Trophoblast cell (in vitro differentiated cells and primary cell): ENCODE measurements at regions not wholly inside any gene's neighbourhood (a gene's known extent, or its start where the extent isn't known, plus 50 kb on each side); places are given as distances from the start of the nearest gene placed in this dataset.
"Not testable (repeated sequence)": the region's sequence is repeated elsewhere in the genome, so short reads cannot be mapped to it uniquely, and the experiment has no call there.

Experiments used
- DNase-seq, 2 donors: peaks; one replicate each; pipeline ENCODE4 v3.0.0-alpha.2; 2016
- H2AFZ ChIP-seq: 2 replicates; pipeline ENCODE4 v1.6.1; 2013; ENCODE audit warnings: low read length, moderate library complexity, mild to moderate bottlenecking; ENCODE audit not compliant: insufficient read depth, poor library complexity
- H2AK5ac ChIP-seq: 2 replicates; pipeline ENCODE4 v1.6.1; 2013; ENCODE audit warnings: mild to moderate bottlenecking, low read length
- H2BK120ac ChIP-seq: 2 replicates; pipeline ENCODE4 v1.6.1; 2013; ENCODE audit warnings: low read length, mild to moderate bottlenecking, moderate library complexity; ENCODE audit not compliant: insufficient read depth, poor library complexity
- H2BK12ac ChIP-seq: 2 replicates; pipeline ENCODE4 v1.6.1; 2013; ENCODE audit warnings: mild to moderate bottlenecking, low read length, moderate library complexity
- H2BK5ac ChIP-seq: 2 replicates; pipeline ENCODE4 v1.6.1; 2013; ENCODE audit warnings: low read length, low read depth, moderate library complexity, mild to moderate bottlenecking; ENCODE audit not compliant: poor library complexity
- H3K14ac ChIP-seq: 2 replicates; pipeline ENCODE4 v1.6.1; 2013; ENCODE audit warnings: mild to moderate bottlenecking, low read length
- H3K18ac ChIP-seq: 2 replicates; pipeline ENCODE4 v1.6.1; 2013; ENCODE audit warnings: mild to moderate bottlenecking, low read length
- H3K23ac ChIP-seq: 2 replicates; pipeline ENCODE4 v1.6.1; 2013; ENCODE audit warnings: low read length
- H3K27ac ChIP-seq: 2 replicates; pipeline ENCODE4 v1.5.1; 2013; ENCODE audit warnings: low read depth, mild to moderate bottlenecking, inconsistent platforms, low read length, moderate library complexity
- H3K27me3 ChIP-seq: 2 replicates; pipeline ENCODE4 v1.6.1; 2013; ENCODE audit warnings: inconsistent platforms, mild to moderate bottlenecking, low read length, moderate library complexity; ENCODE audit not compliant: insufficient read depth
- H3K36me3 ChIP-seq, 2 experiments: 1 replicate in 1 of 2; 2 replicates in 1 of 2; pipeline ENCODE4 v1.6.1; 2013; ENCODE audit warnings: low read length in 2 of 2, mild to moderate bottlenecking in 2 of 2, moderate library complexity in 1 of 2; ENCODE audit not compliant: insufficient read depth in 2 of 2, control insufficient read depth in 1 of 2
- H3K4ac ChIP-seq: 2 replicates; pipeline ENCODE4 v1.6.1; 2013; ENCODE audit warnings: low read depth, mild to moderate bottlenecking, low read length, moderate library complexity
- H3K4me1 ChIP-seq, 2 experiments: 1 replicate in 1 of 2; 2 replicates in 1 of 2; pipeline ENCODE4 v1.6.1; 2013; ENCODE audit warnings: low read length in 2 of 2, mild to moderate bottlenecking in 2 of 2, moderate library complexity in 1 of 2; ENCODE audit not compliant: insufficient read depth in 2 of 2, control insufficient read depth in 1 of 2
- H3K4me2 ChIP-seq: 2 replicates; pipeline ENCODE4 v1.6.1; 2013; ENCODE audit warnings: inconsistent platforms, mild to moderate bottlenecking, low read length, moderate library complexity
- H3K4me3 ChIP-seq: 2 replicates; pipeline ENCODE4 v1.5.1; 2013; ENCODE audit warnings: mild to moderate bottlenecking, low read depth, low read length, inconsistent platforms
- H3K79me1 ChIP-seq: one replicate; pipeline ENCODE4 v1.6.1; 2013; ENCODE audit warnings: low read length
- H3K79me2 ChIP-seq: 2 replicates; pipeline ENCODE4 v1.6.1; 2013; ENCODE audit warnings: low read length, mild to moderate bottlenecking; ENCODE audit not compliant: control insufficient read depth, insufficient read depth, poor library complexity
- H3K9ac ChIP-seq: 2 replicates; pipeline ENCODE4 v1.6.1; 2013; ENCODE audit warnings: mild to moderate bottlenecking, low read length
- H3K9me3 ChIP-seq: 2 replicates; pipeline ENCODE4 v1.6.1; 2013; ENCODE audit warnings: low read depth, mild to moderate bottlenecking, control low read depth, inconsistent platforms, low read length; ENCODE audit not compliant: insufficient read depth
- H4K12ac ChIP-seq: 2 replicates; pipeline ENCODE4 v1.6.1; 2013; ENCODE audit warnings: low read depth, mild to moderate bottlenecking, low read length, moderate library complexity
- H4K8ac ChIP-seq: 2 replicates; pipeline ENCODE4 v1.6.1; 2013; ENCODE audit warnings: low read depth, mild to moderate bottlenecking, low read length, moderate library complexity
- H4K91ac ChIP-seq: one replicate; pipeline ENCODE4 v1.6.1; 2013; ENCODE audit warnings: low read depth, mild to moderate bottlenecking, low read length, moderate library complexity
- WGBS: extraction: QIAGEN DNeasy Blood & Tissue Kit; methylation state at CpG from one replicate; pipeline ENCODE4 v1.1.7; 2013; ENCODE audit warnings: missing lambda C conversion rate; ENCODE audit not compliant: insufficient read length, insufficient coverage; ENCODE audit errors: extremely low coverage; 5-methylcytosine and 5-hydroxymethylcytosine counted together

DNA sequence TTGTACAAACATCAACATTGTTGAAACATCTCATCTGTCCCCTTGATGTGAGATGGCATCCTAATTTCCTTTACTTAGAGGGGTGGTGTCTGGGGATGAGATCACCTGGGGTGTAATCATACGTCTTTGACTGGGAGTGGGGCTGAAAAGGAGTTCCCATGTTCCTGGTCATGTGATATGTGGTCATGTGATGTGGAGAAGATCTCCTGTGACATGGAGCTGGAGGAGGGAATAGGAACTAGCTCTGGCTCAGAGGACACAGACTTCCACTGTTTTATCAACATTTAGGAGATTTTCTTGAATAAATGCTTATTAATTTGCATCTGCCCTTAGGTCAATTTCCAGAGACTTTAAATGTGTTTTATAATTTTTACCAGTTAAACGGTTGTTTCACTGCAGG is 868.6 kb upstream of the TPTE start:
- H3K27ac ChIP-seq, H4K91ac ChIP-seq, H3K4me2 ChIP-seq, H3K27me3 ChIP-seq, H2BK12ac ChIP-seq, H3K14ac ChIP-seq, H4K8ac ChIP-seq, H3K9ac ChIP-seq, H4K12ac ChIP-seq, H2BK120ac ChIP-seq, H3K79me2 ChIP-seq, H2AFZ ChIP-seq, H3K18ac ChIP-seq, H3K9me3 ChIP-seq, H2AK5ac ChIP-seq, H3K4me3 ChIP-seq, H3K4me1 ChIP-seq, H2BK5ac ChIP-seq, H3K23ac ChIP-seq, H3K4ac ChIP-seq, H3K36me3 ChIP-seq, DNase-seq, H3K79me1 ChIP-seq: not testable (repeated sequence)
- WGBS: no CpG with 5 or more reads among the region's 2 CpGs

DNA sequence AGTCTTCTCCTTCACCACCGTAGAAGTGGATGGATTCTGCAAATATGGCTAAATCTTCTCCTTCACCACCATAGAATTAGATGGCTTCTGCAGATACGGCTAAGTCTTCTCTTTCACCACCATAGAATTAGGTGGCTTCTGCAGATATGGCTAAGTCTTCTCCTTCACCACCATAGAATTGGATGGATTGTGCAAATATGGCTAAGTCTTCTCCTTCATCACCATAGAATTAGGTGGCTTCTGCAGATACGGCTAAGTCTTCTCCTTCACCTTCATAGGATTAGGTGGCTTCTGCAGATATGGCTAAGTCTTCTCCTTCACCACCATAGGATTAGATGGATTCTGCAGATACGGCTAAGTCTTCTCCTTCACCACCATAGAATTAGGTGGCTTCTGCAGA is 866.2 kb upstream of the TPTE start:
- not testable (repeated sequence) for H3K27me3 ChIP-seq, H4K12ac ChIP-seq, H3K4me1 ChIP-seq, H2AFZ ChIP-seq, H3K79me1 ChIP-seq, H2BK12ac ChIP-seq, H3K27ac ChIP-seq, H4K91ac ChIP-seq, H3K9me3 ChIP-seq, H3K4me3 ChIP-seq, H2AK5ac ChIP-seq, H3K36me3 ChIP-seq, H3K79me2 ChIP-seq, H3K9ac ChIP-seq, H3K14ac ChIP-seq, H3K4me2 ChIP-seq, H3K4ac ChIP-seq, H3K18ac ChIP-seq, H3K23ac ChIP-seq, H2BK120ac ChIP-seq, H2BK5ac ChIP-seq, DNase-seq, H4K8ac ChIP-seq
- no CpG with 5 or more reads among the region's 4 CpGs for WGBS

DNA sequence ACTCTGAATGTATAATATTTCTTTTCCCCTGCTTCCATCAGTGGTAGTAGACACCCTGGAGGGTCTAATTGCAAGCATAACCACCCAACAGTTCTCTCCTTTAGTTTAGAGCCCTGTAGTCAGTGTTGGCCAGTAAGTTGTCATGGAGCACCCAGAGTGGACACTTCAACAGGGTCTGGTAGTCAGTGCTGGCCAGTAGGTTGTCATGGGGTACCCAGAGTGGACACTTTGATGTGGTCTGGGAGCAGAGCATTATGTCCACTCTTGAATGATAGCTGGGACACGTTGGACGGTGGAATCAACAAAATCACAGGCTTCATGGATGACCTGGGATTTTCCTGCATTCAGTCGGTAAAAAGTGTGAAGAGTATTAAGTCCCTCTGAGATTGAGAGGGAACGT is 864.9 kb upstream of the TPTE start:
- no CpG with 5 or more reads among the region's 4 CpGs for WGBS
- not testable (repeated sequence) for H3K4me2 ChIP-seq, H3K4ac ChIP-seq

DNA sequence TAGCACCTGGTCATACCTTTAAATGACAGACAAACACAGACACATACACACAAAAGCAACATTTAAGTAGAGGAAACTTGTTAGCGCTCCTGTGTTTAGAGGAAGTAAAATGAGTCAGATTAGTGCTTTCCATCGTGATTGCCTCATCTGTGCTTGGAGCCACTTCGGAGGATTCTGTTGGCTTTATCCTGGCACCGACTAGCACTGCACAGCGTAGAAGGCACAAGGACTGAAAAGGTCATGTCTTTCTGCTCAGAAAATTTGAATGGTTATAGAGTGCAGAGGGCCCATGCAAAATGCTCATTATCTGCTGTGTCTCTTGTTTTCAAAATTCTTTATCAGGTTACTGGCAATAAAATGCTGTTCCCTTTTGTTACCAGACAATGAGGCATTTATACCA is 863.6 kb upstream of the TPTE start:
- no CpG with 5 or more reads among the region's 5 CpGs for WGBS
- not testable (repeated sequence) for H3K36me3 ChIP-seq, H4K12ac ChIP-seq, H2AFZ ChIP-seq, H3K4ac ChIP-seq, H3K18ac ChIP-seq, H3K79me1 ChIP-seq, H3K79me2 ChIP-seq, H2AK5ac ChIP-seq, H4K91ac ChIP-seq, H3K27ac ChIP-seq, H3K9me3 ChIP-seq, H3K4me2 ChIP-seq, H3K14ac ChIP-seq, H2BK5ac ChIP-seq, H3K4me3 ChIP-seq, DNase-seq, H3K4me1 ChIP-seq, H3K23ac ChIP-seq, H2BK120ac ChIP-seq, H4K8ac ChIP-seq, H2BK12ac ChIP-seq, H3K27me3 ChIP-seq
- peak overlapping the region; percentile 50 for H3K9ac ChIP-seq

More for the DNA sequence above, 864.9 kb upstream of the TPTE start:
- not testable (repeated sequence) for H4K91ac ChIP-seq, H4K8ac ChIP-seq, H4K12ac ChIP-seq, H3K23ac ChIP-seq, H3K18ac ChIP-seq, H3K14ac ChIP-seq, H2BK5ac ChIP-seq, H3K4me3 ChIP-seq, H3K36me3 ChIP-seq, H3K27ac ChIP-seq, H3K27me3 ChIP-seq, H2AK5ac ChIP-seq, H2BK120ac ChIP-seq, H3K4me1 ChIP-seq, H3K79me1 ChIP-seq, H2BK12ac ChIP-seq, H2AFZ ChIP-seq, H3K9me3 ChIP-seq, H3K79me2 ChIP-seq
- peak overlapping the region; percentile 61 for H3K9ac ChIP-seq
- peak in 1 of 2 donors; percentile 0 for DNase-seq
